ENCODE measurements at regions not wholly inside any gene's neighbourhood (a gene's known extent, or its start where the extent isn't known, plus 50 kb on each side); places are given as distances from the start of the nearest gene placed in this dataset.

DNA sequence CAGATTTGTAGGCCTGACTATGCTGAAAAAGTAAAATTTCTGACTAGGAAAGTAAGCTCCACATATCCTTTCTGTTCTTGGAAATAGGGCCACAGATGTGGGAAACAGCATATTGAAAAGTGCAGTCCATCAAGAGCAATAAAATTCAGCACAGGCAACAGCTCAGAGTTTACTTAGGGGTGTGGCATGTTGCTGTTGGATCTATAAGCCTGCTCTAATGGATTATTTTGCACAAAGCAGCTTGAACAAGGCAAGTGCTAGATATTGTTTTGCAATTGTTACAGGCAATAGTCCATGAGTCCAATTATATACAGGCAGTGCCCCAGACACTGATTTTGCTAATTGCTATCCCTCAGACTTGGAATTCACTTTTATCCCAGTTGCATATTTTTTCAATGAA is 289.8 kb upstream of the SNX7 start:
- in situ Hi-C loops (cut with MboI) (no loop called here), intact Hi-C loops (cut with micrococcal nuclease; ENCODE audit: unreplicated experiment) (no loop called here)
- ChIA-PET CTCF (no interaction called here), RAD21 (ENCODE audit: unreplicated experiment) (no interaction called here), POLR2A (no interaction called here), SMC1A (ENCODE audit: uncharacterized antibody, unreplicated experiment) (no interaction called here)
- H3K4me3 ChIP-seq = no peak overlapping the region
- no peak overlapping the region for H3K4me2 ChIP-seq (ENCODE audit: control insufficient read depth, insufficient read depth)
- no peaks in the 10 kb centered on the region for H4K20me1 ChIP-seq (ENCODE audit: control insufficient read depth, insufficient read depth)
- DNase-seq (ENCODE audit: low read depth, low spot score) = no peak
- FAIRE-seq = no peak
- TF ChIP-seq ZBED1 (IDR thresholded peaks at IDR 0.05; ENCODE audit: borderline replicate concordance) (no peak), TARDBP (IDR thresholded peaks at IDR 0.05; ENCODE audit: borderline replicate concordance) (no peak), REST (IDR thresholded peaks at IDR 0.05; ENCODE audit: low read depth, low read length) (no peak), BCL11A (IDR thresholded peaks at IDR 0.05; ENCODE audit: low read depth, low read length) (no peak), SKIL (IDR thresholded peaks at IDR 0.05; ENCODE audit: low read depth, poor library complexity, severe bottlenecking) (no peak), SPI1 (IDR thresholded peaks at IDR 0.05; ENCODE audit: borderline replicate concordance, insufficient read depth, low read depth, low read length) (no peak), MEF2A (IDR thresholded peaks at IDR 0.05; ENCODE audit: insufficient read depth, low read depth, low read length) (no peak), CHD2 (IDR thresholded peaks at IDR 0.05; ENCODE audit: borderline replicate concordance, low read depth, low read length) (no peak), RAD21 (IDR thresholded peaks at IDR 0.05; ENCODE audit: insufficient read depth, low read depth, low read length) (no peak), RUNX3 (IDR thresholded peaks at IDR 0.05; ENCODE audit: low read length) (no peak), GABPA (IDR thresholded peaks at IDR 0.05; ENCODE audit: low read depth) (no peak), SREBF1 (IDR thresholded peaks at IDR 0.05; ENCODE audit: low read length) (no peak), BMI1 (IDR thresholded peaks at IDR 0.05; ENCODE audit: borderline replicate concordance) (no peak), HCFC1 (IDR thresholded peaks at IDR 0.05; ENCODE audit: low read length) (no peak), PML (IDR thresholded peaks at IDR 0.05; ENCODE audit: low read length) (no peak), CEBPB (IDR thresholded peaks at IDR 0.05; ENCODE audit: borderline replicate concordance in 1 of 2, low read depth in 2 of 2, low read length in 2 of 2) (no peak)
- H3K9me3 ChIP-seq (replicated peaks; ENCODE audit: control insufficient read depth, insufficient read depth, low read length) = no peaks in the 10 kb centered on the region
- H3K4me1 ChIP-seq (ENCODE audit: control insufficient read depth, insufficient read depth, low read length) = no peaks in the 10 kb centered on the region
- H3K27me3 ChIP-seq (replicated peaks in 1 of 2; ENCODE audit: control insufficient read depth in 2 of 2, insufficient read depth in 2 of 2, low read length in 1 of 2) = no peaks in the 10 kb centered on the region
- no peaks in the 10 kb centered on the region for H3K36me3 ChIP-seq (ENCODE audit: control insufficient read depth in 2 of 2, insufficient read depth in 2 of 2, low read length in 1 of 2)
- H2AFZ ChIP-seq (ENCODE audit: control insufficient read depth, low read depth, low read length) = no peak overlapping the region
- no peak for ATAC-seq
- BruUV-seq (replicated peaks) = no TSS peak
- H3K79me2 ChIP-seq (ENCODE audit: control insufficient read depth, insufficient read depth, low read length) = no peaks in the 10 kb centered on the region
- no peak overlapping the region for H3K27ac ChIP-seq (ENCODE audit: control insufficient read depth, insufficient read depth)
- H3K9ac ChIP-seq (ENCODE audit: control insufficient read depth, insufficient read depth, low read length) = no peak overlapping the region

Measured in GM12878 (cell line).